H4 (cell line): ENCODE measurements at regions not wholly inside any gene's neighbourhood (a gene's known extent, or its start where the extent isn't known, plus 50 kb on each side); places are given as distances from the start of the nearest gene placed in this dataset.

ENCODE experiments used
- DNase-seq: peaks from one replicate; pipeline ENCODE4 v3.0.0-alpha.2; 2015; ENCODE audit warnings: low spot score

DNA sequence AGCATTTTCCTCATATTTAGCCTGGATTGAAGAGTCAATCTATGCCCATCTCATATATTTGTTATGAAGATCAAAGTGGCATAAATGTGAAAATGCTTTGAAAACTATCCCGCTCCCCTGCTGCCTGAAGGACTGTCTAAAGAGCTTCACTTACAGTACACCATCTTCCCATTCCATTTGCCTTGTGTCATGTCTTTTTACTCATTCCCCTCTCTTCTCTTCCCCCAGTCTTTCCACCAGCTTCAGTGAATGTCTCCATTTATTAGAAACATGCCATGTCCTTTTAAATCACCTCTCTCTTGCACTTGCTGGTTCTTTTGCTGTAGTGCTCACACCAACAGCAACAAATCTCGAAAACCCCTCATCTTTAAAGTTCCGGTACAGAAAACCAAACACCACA, 192.7 kb upstream of the SGCD start:
- DNase-seq, result no peak

DNA sequence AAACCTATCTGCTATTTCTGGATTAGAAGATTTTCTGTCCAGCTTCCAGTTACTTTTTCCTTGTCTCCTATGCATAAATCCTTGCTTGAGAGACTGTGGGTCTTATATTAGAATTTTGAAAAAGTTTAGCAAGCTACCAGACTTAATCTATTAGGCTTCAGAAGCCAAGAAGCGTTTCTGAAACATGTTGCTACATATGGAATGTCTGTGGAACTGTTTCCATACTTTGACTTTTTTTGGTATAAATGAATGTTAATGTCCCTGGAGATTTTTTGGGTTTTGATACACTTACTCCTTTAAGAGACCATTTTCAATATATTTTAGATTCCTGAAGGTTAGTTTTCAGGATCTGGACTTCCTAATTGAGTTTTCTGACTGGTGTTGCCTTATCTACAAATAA, 191.4 kb upstream of the SGCD start:
- no peak for DNase-seq

DNA sequence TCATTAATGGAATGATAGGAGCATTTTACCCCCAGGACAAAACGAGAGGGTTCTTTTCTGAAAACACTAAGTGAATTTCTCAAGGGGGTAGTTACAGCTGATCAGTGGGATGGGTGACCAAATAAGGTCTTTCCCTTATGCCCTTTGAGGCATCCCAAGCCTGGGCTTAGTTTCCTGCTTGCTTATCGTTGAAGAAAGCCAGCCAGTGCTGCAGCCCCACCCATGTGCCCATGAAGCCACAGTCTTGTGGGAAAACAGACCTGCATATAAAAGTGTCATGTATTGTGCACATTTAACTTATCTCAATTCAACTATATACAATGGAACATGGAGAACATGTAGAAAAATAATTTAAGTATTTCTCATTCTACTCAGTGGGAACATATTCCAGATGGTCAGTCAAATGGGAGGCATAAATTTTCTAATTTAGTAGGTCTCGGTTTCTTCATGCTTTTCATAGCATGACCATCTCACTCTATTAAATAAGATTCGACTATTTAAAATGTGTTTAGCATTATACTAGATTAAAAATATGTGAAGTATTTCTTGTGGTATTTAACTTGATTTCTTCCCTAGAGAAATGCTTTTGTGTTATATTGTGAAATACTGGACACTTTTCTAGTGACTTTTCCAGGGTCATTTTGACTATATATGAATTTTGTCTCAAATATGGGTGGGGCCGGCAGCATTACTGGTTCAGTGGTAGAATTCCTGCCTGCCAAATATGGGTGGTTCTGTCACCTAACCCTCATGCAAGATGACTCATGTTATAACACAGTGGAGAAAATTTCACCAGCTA, 189.7 kb upstream of the SGCD start:
- no peak for DNase-seq

DNA sequence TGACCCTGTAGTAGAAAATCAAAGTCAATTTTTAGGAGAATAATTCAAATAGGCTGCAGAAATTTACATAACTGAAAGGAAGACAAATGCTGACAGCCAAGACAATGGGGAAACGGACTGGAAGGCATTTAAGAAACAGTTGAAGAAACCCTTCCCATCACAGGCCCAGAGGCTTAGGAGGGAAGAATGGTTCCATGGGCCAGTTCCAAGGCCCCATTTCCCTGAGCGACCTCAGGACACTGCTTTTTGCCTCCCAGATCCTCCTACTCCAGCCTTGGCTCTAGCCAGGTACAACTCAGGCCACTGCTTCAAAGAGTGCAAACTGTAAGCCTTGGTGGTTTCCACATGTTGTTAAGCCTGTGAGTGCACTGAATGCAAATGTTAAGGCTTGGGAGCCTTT, 184.1 kb upstream of the SGCD start:
- DNase-seq, result no peak

DNA sequence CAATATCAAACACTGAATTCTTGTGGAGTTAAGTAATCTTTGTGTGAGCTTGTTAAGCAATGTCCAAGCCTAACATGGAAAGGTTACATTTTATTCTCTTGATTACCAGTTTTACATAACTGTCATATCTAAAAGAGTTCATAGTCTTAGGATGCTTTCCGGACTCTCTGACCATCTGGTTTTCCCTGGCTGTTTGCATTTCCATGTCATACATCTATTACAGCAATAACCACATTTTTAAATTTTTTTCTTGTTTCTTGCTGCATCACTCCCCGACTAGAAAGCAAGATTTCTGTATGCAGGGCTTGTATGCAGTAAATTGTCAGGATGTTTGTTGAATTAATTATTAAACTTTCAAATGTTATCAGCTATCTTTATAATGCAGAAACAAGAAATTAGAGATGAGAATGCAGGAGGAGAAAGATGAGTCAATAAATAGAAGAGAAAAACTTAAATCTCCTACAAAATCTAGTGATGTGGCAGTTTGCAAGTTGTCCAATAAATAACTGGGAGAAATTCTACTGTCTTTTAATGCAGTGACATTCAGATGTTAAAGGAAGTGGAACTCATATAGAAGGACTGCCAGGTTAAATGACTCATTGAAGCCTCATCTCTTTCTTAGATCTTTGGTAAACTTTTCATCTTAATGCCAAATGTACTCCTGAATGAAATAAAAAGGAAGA, 179.6 kb upstream of the SGCD start:
- DNase-seq, result no peak

DNA sequence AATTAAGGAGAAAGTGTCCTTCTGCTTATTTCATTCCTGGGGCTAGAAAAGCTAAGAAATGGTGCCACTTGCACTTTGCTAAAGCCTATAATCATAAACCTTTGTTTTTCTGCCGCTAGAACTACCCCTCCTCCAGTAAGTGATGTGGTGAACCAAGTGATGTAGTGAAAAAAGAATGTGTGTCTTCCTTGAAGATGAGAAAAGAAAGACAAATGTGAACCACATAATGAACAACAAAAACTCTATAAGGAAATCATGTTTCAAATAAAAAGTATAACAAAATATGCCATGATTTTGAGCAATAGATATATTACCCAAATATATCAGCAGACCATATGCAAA, 179.0 kb upstream of the SGCD start:
- DNase-seq, result no peak

DNA sequence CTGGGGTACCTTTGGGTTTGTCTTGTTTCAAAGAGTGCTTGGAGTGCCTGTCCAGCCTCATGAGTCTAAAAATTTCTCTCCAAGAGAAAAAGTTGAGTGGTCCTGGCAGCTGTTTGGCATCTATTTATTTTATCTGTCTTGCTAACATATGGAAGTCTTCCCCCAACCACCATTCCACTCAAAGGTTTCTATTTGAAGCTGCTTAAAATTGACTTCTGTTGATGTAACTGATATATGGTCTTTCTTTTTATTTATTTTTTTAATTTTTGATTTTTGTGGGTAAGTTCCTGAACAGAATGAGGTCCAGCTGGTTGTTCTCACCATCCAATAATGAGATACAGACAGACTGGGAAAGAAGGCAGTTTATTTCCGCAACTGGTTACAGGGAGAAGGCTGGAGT, 178.7 kb upstream of the SGCD start:
- DNase-seq, result no peak

DNA sequence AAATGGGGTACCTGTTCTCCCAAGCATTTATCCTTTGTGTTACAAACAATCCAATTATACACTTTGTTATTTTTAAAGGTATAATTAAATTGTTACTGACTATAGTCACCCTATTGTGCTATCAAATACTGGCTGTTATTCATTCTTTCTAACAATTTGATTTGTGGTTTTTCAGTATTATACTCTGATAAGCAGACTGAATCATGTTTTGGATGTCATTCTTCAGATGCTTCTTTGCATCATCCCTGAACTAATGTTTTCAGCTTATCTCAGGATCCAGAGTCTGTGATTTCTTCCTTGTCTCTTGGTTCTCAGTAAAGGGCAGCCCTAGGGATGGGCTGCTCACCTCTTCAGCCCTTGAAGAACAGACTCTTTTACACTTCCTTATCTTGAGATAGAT, 177.8 kb upstream of the SGCD start:
- no peak for DNase-seq

DNA sequence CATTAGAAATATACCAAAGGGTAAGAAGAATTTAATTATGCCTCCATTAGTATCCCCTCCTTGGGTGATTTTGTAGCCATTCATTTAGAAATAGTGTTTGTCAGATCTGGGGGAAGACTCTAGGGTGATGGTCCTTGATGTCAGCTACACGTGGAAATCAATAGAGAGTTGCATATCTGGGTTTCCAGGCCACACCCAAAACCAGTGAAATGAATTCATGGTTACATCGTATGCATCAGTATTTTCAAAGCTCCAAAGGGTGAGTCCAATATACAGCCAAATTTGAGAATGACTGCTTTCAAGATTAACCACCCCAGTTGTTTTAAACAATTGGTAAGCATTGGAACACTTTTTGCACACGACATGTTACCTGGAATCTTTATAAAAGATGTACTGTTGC, 173.4 kb upstream of the SGCD start:
- no peak for DNase-seq

DNA sequence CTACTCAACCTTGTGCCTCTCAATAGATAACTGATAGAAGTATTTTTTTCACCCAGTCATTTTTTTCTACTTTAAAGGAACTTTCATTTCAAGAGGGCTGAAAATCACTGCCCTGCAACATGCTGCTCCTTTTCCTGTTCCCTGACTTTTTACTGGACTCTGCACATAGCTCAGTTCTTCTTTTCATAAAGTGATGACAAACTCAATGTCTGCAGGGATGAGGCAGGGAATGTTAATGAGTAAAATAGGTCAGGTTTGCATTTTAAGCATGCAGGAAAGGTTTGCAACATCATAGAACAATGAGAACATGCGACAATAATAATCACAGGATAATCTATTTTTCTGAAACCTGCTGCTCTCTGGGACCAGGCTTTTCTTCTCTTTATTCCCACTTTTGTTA, 172.2 kb upstream of the SGCD start:
- DNase-seq, result no peak

DNA sequence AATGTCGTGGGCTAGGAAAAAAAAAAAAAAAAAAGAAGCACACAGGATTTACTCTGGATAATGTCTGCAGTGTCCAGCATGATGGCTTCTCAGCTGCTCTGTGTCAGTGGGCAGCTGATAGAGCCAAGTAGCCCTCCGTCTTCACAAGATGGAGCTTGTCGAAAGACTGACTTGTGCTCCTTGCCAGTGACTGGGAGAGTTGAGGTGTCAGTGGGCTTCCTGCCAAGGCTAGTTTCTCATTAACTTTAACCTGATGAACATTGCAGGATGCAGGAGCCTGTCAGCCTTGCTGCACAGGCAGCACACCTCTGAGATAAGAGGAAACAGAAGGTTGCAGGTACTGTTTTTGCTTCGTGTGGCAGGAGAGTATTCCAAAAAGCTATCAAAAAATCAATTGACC, 171.4 kb upstream of the SGCD start:
- no peak for DNase-seq

DNA sequence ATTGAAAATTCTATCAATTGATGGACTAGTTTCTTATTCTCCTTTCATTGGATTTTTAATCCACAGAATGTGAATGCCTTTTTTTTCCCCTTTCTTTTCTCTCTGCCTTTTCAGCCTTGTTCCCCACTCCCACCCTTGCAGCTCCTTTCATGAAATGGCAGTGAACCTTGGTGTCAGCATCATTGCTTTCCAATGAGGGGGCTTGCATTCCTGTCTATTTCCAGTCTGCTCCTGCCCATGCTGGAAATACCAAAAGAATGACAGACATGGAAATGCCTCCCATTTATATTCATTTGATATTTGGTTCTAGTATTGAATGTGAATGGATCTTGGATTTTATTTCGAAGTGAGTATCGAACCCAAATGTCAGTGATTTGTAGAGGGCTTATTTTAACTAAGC, 162.7 kb upstream of the SGCD start:
- DNase-seq, result no peak

DNA sequence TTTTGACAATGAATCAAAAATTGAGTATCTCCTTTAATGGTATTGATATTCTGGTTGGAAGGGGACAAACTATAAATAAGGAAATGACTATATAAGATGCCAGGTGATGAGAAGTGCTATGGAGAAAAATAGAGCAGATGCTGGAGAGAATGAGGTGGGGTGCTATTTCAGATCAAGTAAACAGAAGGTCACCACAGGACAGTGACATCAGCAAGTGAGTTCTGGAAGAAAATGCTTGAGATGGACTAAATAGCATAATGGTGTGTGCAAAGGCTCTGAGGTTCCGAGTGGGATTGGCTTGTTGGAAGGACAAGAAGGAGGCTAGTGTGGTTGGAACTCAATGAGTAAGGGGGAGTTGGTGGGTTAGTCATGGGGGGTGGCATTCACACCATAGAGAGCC, 157.5 kb upstream of the SGCD start:
- no peak for DNase-seq

DNA sequence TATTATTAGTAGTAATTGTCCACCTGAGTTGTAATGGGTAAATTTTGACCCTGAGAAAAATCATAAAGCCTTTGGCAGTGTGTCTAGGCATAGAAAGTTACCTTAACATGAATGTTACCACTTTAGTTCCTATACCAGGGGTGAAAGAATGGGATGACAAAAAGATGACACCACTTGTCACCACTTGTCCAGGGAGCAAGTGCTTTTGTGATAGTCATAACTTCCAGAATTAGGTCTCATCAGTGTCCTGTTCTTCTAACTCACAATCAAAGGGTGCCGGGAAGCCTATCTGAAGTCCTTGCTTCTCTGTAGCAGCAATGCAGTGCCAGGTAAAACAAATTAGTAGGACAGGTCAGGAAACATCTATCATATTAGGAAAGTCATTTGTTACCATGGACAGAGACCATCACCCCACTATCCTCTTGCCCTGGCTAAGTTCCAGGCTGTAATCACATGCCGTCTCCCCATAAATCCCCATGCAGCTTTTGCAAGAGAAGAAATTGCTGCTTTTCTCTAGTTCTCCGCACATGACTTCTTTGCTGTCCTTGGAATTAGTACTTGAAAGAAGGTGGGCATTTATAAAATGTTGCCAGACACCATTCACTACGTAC, 156.5 kb upstream of the SGCD start:
- no peak for DNase-seq

DNA sequence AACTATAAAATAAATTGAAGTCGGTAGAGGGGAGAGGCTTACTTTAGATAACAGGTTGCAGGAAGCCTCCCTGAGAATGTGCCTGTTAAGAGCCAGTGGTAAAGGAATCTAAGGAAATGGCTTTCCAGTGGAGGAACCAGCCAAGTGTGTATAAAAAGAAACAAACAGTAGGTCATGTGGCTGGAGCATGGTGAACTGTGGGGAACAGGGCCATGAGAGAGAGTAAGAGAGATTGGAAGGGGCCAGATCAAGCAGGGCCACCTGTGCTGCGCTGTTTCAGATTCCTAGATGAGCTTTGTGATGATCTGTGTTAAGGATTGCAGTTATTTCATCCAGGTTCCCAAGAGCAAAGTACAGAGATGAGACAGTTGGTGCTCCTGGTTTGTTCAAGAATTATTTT, 152.7 kb upstream of the SGCD start:
- DNase-seq, result no peak

DNA sequence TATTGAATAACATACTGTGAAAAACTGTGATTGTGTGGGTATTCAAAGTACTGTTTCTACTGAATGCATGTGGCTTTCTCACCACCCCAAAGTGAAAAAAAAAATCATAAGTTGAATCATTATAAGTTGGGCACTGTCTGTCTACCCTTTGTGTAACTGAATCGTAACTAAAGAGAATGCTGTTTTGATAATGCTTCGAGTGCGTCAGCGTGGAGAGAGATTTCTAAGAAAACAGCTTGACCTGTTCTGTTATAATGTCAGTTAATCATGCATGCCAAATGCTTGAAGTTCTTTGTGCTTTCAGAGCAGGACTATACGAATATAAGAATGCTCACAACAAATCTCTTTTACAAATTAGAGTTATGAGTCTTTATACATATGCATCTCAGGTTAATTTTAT, 148.8 kb upstream of the SGCD start:
- DNase-seq, result no peak

DNA sequence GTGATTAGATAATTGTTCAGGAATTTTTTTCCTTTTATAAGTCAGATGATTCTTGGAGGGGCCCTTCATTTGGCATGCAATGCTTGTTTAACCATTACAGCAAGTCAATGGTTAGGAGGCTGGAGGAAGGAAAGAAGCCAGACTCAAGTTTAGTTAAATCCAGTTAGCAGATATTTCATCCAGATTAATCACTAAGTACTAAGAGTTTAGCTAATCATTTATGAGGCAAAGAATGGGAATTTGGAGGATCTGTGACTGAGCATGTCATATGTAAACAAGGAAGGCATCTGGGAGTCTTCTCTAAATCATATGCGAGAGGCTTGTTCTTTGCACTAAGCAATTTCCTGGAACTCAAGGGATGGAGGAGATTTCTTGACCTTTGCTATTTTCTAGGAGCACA, 145.3 kb upstream of the SGCD start:
- DNase-seq, result no peak

DNA sequence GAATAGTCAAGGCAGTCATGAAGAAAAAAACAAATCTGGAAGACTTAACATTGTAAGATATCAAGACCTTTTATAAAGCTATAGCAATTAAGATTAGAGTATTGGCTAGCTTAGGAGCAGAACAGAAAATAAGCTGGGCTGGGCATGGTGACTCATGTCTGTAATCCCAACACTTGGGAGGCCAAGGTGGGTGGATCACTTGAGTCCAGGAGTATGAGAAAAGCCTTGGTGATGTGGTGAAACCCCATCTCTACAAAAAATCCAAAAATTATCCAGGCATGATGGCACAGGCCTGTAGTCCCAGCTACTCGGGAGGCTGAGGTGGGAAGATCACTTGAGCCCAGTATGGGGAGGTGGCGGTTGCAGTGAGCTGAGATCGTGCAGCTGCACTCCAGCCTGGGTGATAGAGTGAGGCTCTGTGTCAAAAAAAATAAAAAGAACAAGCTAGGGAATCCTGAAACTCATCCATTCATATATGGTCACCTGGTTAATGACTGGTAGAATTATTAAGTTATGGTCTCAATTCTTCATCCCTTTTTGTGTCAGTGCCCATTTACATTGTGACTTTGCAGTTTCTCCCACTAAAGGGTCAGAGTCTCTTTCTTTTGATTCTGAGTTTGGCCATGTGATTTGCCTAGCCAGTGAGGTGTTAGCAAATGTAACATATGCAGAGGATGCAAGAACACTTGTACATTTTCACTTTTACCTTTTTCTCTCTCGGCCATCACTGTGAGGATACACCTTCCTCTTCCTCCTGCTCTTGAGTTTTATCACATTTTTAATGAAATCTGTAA, 144.6 kb upstream of the SGCD start:
- no peak for DNase-seq

DNA sequence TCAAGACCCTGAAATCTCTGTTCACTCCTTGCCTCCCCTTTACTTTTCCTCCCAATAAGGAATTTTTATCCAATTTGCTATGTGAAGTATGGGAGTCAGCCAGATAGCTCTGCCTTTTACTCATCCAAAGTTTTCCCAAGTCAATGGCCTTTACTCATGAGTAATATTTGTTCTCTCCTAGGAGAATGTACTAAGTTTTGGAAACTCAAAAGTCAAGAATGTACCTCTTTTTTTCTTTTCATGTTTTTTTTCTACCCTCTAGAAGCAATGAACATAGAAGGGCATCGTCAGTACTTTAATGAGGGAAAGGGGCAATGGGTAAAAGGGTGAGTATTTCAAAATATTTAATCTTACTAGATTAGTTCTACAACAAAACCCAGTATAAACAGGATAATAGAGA, 140.2 kb upstream of the SGCD start:
- DNase-seq, result no peak

DNA sequence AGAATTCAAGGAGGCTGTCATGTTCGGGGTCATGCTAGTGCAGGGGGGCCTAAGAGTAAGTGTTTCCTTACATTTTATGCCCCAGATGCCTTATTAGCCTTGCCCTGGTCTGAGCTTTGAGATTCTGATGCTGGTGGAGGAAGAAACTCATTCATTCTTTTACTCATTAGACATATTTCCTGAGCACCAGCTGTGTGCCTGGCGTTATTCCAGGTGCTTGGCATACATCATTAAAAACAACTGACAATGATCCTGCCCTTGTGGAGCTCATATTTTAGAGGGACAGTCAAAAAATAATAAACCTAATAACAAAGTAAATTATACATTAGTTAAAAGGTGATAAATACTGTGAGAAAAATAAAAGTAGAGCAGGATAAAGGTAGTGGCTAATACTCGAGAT, 138.9 kb upstream of the SGCD start:
- no peak for DNase-seq

DNA sequence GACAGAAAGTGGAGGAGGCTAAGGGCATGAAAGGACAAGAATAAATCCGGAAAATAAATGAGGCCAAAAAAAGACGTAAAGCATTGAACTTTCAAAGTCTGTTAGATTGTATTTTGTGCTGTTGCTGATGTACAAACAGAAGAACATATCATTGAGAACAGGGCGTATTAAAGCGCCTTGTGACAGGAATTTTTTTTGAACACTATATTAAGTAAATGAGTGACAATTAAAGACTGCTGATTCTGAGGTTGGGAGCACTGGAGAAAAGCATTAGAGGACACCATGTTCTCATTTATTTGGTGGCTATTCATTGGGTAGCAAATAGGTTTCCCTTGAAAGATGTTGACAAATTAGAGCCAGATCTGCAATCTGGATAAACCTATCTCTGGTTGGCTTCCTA, 137.3 kb upstream of the SGCD start:
- DNase-seq, result no peak

DNA sequence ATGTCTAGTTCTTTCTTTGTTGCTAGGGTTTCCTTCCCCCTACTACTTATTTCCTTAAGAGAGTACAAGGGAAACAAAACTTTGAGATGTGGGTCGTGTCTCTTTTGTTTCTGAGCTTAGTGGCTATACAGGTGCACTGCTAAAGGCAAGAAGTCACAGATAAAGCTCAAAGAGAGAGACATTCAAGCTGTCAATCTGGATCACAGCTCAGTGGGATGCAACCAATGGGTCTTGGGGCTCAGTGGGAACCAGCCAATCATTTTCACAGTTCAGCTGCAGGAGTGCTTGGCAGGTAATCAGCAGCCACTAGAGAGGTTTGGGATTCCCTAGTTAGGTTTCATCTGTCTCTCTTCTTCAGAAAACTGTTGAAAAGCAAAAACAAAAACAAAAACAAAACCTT, 135.4 kb upstream of the SGCD start:
- DNase-seq, result no peak
